ENCODE measurements at regions not wholly inside any gene's neighbourhood (a gene's known extent, or its start where the extent isn't known, plus 50 kb on each side); places are given as distances from the start of the nearest gene placed in this dataset.

- dilution Hi-C loops (cut with MboI; ENCODE audit: extremely low pct_ligation_motif_present, low sequenced_read_pairs), result no loop called here
- ChIA-PET POLR2A (no interaction called here), CTCF (interaction anchor here (0.6 kb wide), 1 partner anchor 53 kb away, joined by 3 read pairs; no protein-coding TSS in a partner anchor)
- H3K9ac ChIP-seq (replicated peaks; ENCODE audit: extremely low read depth, insufficient read depth, low read length), result no peak overlapping the region
- no peaks in the 10 kb centered on the region for H3K27me3 ChIP-seq (ENCODE audit: control insufficient read depth in 2 of 2, insufficient read depth in 2 of 2, low read length in 2 of 2)
- H3K9me1 ChIP-seq (replicated peaks; ENCODE audit: control insufficient read depth, extremely low read depth, insufficient read depth, low read length), result no peaks in the 10 kb centered on the region
- H3K79me2 ChIP-seq (ENCODE audit: control insufficient read depth, insufficient read depth, low read length), result no peaks in the 10 kb centered on the region
- no peak overlapping the region for H2AFZ ChIP-seq (ENCODE audit: low read depth, low read length)
- no peak for DNase-seq (ENCODE audit: low read depth, low spot score)
- no peak overlapping the region for H3K4me3 ChIP-seq (replicated peaks in 1 of 3; ENCODE audit: insufficient read depth in 1 of 3, low read depth in 1 of 3, low read length in 3 of 3)
- TF ChIP-seq FOS (IDR thresholded peaks at IDR 0.05; ENCODE audit: borderline replicate concordance, insufficient read depth, low read length) (no peak), POLR2A (IDR thresholded peaks at IDR 0.05; ENCODE audit: low read depth, low read length) (no peak), GATA2 (IDR thresholded peaks at IDR 0.05; ENCODE audit: insufficient read depth, insufficient read length, low read depth, low read length) (no peak), JUN (IDR thresholded peaks at IDR 0.05; ENCODE audit: borderline replicate concordance, insufficient read depth, insufficient read length, low read depth) (no peak), CTCF (IDR thresholded peaks at IDR 0.05; ENCODE audit: extremely low read depth in 1 of 2, insufficient read depth in 1 of 2, low read depth in 1 of 2, low read length in 2 of 2) (no peak), POLR2AphosphoS5 (IDR thresholded peaks at IDR 0.05; ENCODE audit: insufficient read depth, low read depth, low read length) (no peak), MYC (IDR thresholded peaks at IDR 0.05; ENCODE audit: low read depth, low read length) (no peak), EZH2 (IDR thresholded peaks at IDR 0.05; ENCODE audit: borderline replicate concordance, low read depth, low read length, severe bottlenecking) (no peak), MAX (IDR thresholded peaks at IDR 0.05; ENCODE audit: insufficient read depth, insufficient read length) (no peak)
- peaks cover 1% of the 10 kb centered on the region for H3K9me3 ChIP-seq (replicated peaks; ENCODE audit: control insufficient read depth, insufficient read depth, low read length)
- no peaks in the 10 kb centered on the region for H3K36me3 ChIP-seq (ENCODE audit: control insufficient read depth in 2 of 2, extremely low read depth in 1 of 2, insufficient read depth in 2 of 2, low read length in 2 of 2)
- no TSS peak for BruUV-seq (replicated peaks)
- intact Hi-C loops (cut with micrococcal nuclease), result no loop called here
- no peak overlapping the region for H3K4me2 ChIP-seq (ENCODE audit: insufficient read depth, low read length)
- no peak overlapping the region for H3K27ac ChIP-seq (ENCODE audit: insufficient read depth, low read depth, low read length)
- FAIRE-seq, result no peak
- no peaks in the 10 kb centered on the region for H3K4me1 ChIP-seq (ENCODE audit: control insufficient read depth, extremely low read depth, insufficient read depth, low read length)
- no peaks in the 10 kb centered on the region for H4K20me1 ChIP-seq (replicated peaks; ENCODE audit: control insufficient read depth, extremely low read depth, insufficient read depth, low read length)
Observed at GRCh38 chr16:51818342-51818944, 667.4 kb upstream of the SALL1 start.

Data from endothelial cell of umbilical vein (primary cell).